GM21360 (cell line): ENCODE measurements at regions not wholly inside any gene's neighbourhood (a gene's known extent, or its start where the extent isn't known, plus 50 kb on each side); places are given as distances from the start of the nearest gene placed in this dataset.

Experiments
- ATAC-seq: cut with Tn5 transposase; IDR thresholded peaks from one replicate; pipeline ENCODE4 v1.9.1; 2021; ENCODE audit warnings: mild to moderate bottlenecking, moderate library complexity; ENCODE audit not compliant: unreplicated experiment

- ATAC-seq: no peak
Measured at GRCh38 chr4:173859091-173859713, 329.2 kb upstream of the HAND2 start.

- no peak for ATAC-seq
Measured at GRCh38 chr4:173858471-173858870, 328.4 kb upstream of the HAND2 start.

GRCh38 chr4:173857828-173858227, 327.8 kb upstream of the HAND2 start:
- ATAC-seq: no peak

DNA sequence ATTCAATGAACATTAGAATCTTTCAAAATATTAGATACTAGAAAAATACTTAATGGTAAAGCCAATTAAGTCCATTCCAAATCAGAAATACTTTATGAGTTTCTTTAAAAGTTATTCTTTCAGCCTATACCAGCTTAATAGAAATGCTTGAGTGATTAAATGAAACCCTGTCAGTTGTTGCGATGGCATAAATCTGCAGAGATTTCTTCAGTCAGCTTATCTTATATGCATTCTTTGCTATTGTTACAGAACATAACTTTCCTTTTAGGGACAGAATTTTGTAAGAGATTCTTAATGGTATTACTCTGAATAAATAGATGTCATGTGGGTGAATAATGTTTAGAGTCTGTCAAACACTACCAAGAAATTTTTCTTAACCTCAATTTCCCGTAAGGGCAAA, 325.0 kb upstream of the HAND2 start:
- no peak for ATAC-seq

DNA sequence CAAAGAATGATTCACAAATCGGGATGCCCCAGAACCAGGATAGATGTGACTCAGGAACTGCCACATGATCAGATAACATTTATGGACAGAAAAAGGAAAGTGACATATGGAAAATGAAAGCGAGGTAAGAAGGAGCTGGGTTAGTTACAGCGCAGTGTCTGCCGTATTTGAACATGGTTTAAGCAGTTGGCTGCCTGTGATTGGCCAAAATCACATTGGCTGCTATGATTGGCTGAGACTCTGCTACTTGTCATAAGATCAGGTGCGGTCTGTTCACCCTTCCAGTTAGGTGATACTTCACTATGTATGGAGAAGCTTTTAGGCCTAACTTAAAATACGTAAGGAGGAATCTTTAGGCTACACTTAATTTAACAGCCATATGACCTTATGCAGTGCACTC, 322.7 kb upstream of the HAND2 start:
- ATAC-seq: no peak

GRCh38 chr4:173845580-173845979, 315.6 kb upstream of the HAND2 start:
- no peak for ATAC-seq

GRCh38 chr4:173839865-173840264, 309.8 kb upstream of the HAND2 start:
- no peak for ATAC-seq

- ATAC-seq: no peak
Measured at GRCh38 chr4:173837517-173837916, 307.5 kb upstream of the HAND2 start.

DNA sequence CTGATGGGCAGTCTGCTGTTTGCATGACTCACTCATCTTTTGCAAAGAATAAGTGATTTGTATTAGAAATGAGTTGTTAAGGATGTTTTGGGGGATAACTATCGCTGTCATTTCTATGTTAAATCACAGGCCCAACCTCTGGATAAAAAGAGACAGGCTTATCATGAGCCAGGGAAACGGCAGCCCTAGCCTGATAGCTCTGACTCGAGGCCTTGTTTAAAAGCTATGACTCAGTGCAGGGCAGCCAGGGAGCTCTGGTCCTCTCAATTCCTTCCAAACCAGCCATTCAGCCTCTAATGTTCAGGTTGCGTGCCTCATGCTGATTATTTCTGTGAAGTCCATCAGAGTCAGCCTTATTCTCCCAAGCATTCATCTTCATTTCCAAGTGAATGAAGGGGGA, 305.9 kb upstream of the HAND2 start:
- no peak for ATAC-seq

DNA sequence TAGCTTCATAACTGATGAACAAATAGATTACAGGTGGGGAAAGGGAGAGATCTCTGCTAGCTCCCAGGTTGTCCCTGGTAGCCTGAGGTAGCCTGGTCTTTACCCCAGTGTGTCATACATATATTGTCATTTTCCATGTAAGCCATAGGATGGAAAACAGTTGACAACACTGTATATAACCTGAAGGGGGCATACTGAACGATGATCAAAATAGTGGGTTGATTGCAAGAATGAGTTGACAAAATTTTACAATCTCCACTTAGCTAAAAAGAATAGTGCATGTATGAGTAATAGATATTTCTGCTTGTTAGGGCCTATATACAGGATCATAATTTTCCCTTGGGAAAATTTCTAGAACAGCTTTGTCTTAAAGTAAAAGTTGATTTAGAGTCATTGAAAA, 304.1 kb upstream of the HAND2 start:
- ATAC-seq: no peak

- ATAC-seq: no peak
Measured at GRCh38 chr4:173829565-173829964, 299.5 kb upstream of the HAND2 start.

- ATAC-seq: no peak
Measured at GRCh38 chr4:173827707-173828106, 297.7 kb upstream of the HAND2 start.

DNA sequence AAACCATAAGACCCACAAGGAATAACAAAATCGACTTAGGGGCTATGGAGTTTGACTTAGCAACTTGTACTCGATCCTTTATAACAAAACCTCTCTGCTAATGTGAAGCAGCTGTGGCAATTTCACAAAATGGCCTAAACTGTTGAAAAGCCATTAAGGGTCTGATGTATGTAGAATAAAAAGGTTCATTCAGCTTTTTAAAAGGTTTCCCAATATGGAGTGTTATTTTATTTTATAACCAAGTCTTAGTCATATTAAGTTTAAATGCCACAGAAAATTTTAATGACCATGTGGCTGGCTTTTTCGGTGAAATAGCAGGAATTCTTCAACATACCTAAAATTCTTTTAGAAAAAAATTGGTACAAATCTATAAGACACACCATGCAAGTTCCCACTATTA, 291.8 kb upstream of the HAND2 start:
- no peak for ATAC-seq

GRCh38 chr4:173821036-173821435, 291.0 kb upstream of the HAND2 start:
- ATAC-seq: no peak

DNA sequence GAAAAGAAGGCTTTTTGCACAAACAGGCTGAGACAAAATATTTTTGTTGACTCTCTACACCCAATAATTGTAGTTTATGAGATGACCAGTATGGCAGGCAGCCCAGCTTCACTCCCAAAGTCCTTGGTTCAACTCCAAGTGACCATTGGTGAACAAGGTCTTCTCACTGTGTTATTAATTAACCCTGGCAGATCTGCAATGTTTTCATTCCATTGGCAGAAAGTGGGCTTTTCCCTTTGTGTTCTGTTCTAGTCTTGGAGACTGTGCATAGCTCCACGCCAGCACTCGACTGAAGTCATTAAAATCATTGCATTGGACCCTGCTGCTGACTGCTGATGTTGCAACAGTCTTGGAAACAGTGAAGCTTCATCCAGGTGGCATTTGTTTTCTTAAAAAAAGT, 277.3 kb upstream of the HAND2 start:
- no peak for ATAC-seq

GRCh38 chr4:173805884-173806283, 275.9 kb upstream of the HAND2 start:
- no peak for ATAC-seq

GRCh38 chr4:173802662-173803022, 272.6 kb upstream of the HAND2 start:
- no peak for ATAC-seq

DNA sequence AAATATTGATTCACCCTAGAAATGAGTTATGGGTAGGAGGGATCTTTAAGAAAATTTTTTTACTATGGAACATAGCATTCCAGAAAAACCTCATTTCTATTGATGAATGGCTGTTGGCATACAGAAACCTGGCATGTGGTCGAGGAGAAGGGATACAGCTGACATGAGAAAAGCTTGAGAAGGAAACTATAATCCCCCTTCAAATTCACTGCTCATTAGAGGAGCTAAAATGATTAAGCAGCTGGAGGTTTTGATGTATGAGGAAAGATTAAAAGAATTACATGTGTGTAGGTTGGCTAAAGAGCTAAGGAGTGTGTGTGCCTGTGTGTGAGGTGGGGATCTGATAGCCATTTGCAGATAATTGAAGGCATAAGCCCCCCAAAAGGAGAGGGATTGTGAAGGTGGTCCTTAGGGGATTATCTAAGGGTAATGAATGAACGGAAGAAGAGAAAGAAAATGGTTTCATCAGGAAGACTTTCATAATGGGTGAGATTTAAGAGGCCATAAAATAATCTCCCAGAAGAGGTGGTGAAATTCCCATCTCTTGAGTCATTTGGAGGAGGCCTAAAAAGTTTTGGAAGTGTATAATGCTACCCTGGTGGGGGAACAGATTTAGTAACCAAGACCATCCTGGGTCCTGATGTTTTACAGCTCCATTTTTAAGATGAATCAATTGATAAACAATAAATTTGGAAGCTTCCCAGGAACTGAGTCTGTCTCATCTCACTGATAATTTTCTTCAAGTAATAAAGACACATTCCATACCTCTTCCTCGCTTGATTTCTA, 272.0 kb upstream of the HAND2 start:
- no peak for ATAC-seq

DNA sequence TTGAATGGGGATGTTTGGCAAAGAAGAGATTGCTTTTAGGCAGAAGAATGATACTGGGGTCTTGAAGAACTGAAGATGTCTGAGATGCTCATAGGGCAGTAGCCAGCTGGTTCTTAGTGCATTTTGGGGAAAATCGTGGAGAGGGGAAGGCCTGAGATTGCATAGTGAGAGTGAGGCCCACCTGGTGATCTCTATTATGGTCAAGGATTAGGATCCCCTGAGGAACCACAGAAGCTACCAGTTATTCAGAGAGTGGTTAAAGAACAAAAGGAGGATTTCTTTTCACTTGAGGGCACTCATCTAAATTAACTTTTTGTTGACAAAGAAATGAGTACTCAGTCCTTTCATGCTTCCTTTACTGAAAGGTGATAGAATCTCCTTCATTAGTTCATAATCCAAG, 271.3 kb upstream of the HAND2 start:
- ATAC-seq: no peak

- ATAC-seq: no peak
Measured at GRCh38 chr4:173797296-173797695, 267.3 kb upstream of the HAND2 start.

GRCh38 chr4:173794662-173795061, 264.6 kb upstream of the HAND2 start:
- no peak for ATAC-seq

- ATAC-seq: no peak
Measured at GRCh38 chr4:173793937-173794510, 264.0 kb upstream of the HAND2 start.
